ENCODE measurements at regions not wholly inside any gene's neighbourhood (a gene's known extent, or its start where the extent isn't known, plus 50 kb on each side); places are given as distances from the start of the nearest gene placed in this dataset.

- no peaks in the 10 kb centered on the region for H3K36me3 ChIP-seq (ENCODE audit: low read depth)
- H3K4me3 ChIP-seq (ENCODE audit: severe bottlenecking) = no peak overlapping the region
- no peaks in the 10 kb centered on the region for H3K27me3 ChIP-seq (ENCODE audit: insufficient read depth, poor library complexity, severe bottlenecking)
- no peak for TF ChIP-seq CTCF (IDR thresholded peaks at IDR 0.05; ENCODE audit: poor library complexity, severe bottlenecking)
- DNase-seq (ENCODE audit: low spot score) (no peak), ATAC-seq (ENCODE audit: low read depth) (no peak)
- no peaks in the 10 kb centered on the region for H3K9me3 ChIP-seq (ENCODE audit: severe bottlenecking)
- H3K4me1 ChIP-seq (ENCODE audit: insufficient read depth, poor library complexity, severe bottlenecking) = peaks cover 5% of the 10 kb centered on the region
- H3K27ac ChIP-seq (ENCODE audit: poor library complexity, severe bottlenecking) = no peak overlapping the region
These were observed 313.2 kb downstream of the TFAP2A start for GRCh38 chr6:10101551-10102252.

- Histone ChIP-seq H3K4me1 (ENCODE audit: insufficient read depth, poor library complexity, severe bottlenecking) (peaks cover 5% of the 10 kb centered on the region), H3K9me3 (ENCODE audit: severe bottlenecking) (no peaks in the 10 kb centered on the region), H3K27me3 (ENCODE audit: insufficient read depth, poor library complexity, severe bottlenecking) (no peaks in the 10 kb centered on the region), H3K36me3 (ENCODE audit: low read depth) (no peaks in the 10 kb centered on the region), H3K4me3 (ENCODE audit: severe bottlenecking) (no peak overlapping the region), H3K27ac (ENCODE audit: poor library complexity, severe bottlenecking) (no peak overlapping the region)
- DNase-seq (ENCODE audit: low spot score) (no peak), ATAC-seq (ENCODE audit: low read depth) (no peak; the same call in 2 of the 3 replicates)
- no peak for TF ChIP-seq CTCF (IDR thresholded peaks at IDR 0.05; ENCODE audit: poor library complexity, severe bottlenecking)
These were observed 315.2 kb downstream of the TFAP2A start for GRCh38 chr6:10099529-10100140.

GRCh38 chr6:10098756-10099528 is 315.9 kb downstream of the TFAP2A start:
- Histone ChIP-seq H3K36me3 (ENCODE audit: low read depth) (no peaks in the 10 kb centered on the region), H3K4me3 (ENCODE audit: severe bottlenecking) (no peak overlapping the region), H3K27me3 (ENCODE audit: insufficient read depth, poor library complexity, severe bottlenecking) (no peaks in the 10 kb centered on the region), H3K4me1 (ENCODE audit: insufficient read depth, poor library complexity, severe bottlenecking) (peaks cover 5% of the 10 kb centered on the region), H3K9me3 (ENCODE audit: severe bottlenecking) (no peaks in the 10 kb centered on the region), H3K27ac (ENCODE audit: poor library complexity, severe bottlenecking) (no peak overlapping the region)
- DNase-seq (ENCODE audit: low spot score) (no peak), ATAC-seq (ENCODE audit: low read depth) (peak; percentile 65)
- no peak for TF ChIP-seq CTCF (IDR thresholded peaks at IDR 0.05; ENCODE audit: poor library complexity, severe bottlenecking)

- ATAC-seq (ENCODE audit: low read depth) (no peak), DNase-seq (ENCODE audit: low spot score) (no peak)
These were observed 321.6 kb downstream of the TFAP2A start for GRCh38 chr6:10093282-10093681.

More at GRCh38 chr6:10093282-10093681, 321.6 kb downstream of the TFAP2A start:
- Histone ChIP-seq H3K36me3 (ENCODE audit: low read depth) (no peaks in the 10 kb centered on the region), H3K27ac (ENCODE audit: poor library complexity, severe bottlenecking) (no peak overlapping the region), H3K4me1 (ENCODE audit: insufficient read depth, poor library complexity, severe bottlenecking) (no peaks in the 10 kb centered on the region), H3K9me3 (ENCODE audit: severe bottlenecking) (no peaks in the 10 kb centered on the region), H3K27me3 (ENCODE audit: insufficient read depth, poor library complexity, severe bottlenecking) (no peaks in the 10 kb centered on the region), H3K4me3 (ENCODE audit: severe bottlenecking) (no peak overlapping the region)
- TF ChIP-seq CTCF (IDR thresholded peaks at IDR 0.05; ENCODE audit: poor library complexity, severe bottlenecking) = no peak
